HepG2 (cell line): ENCODE measurements at regions not wholly inside any gene's neighbourhood (a gene's known extent, or its start where the extent isn't known, plus 50 kb on each side); places are given as distances from the start of the nearest gene placed in this dataset.
A peak's percentile ranks its signal among the peaks of the same experiment; 100 is the strongest.

Source experiments
- ATAC-seq: fragments of 200-7000 bp; cut with Tn5 transposase; 3 replicates; pipeline ENCODE4 v1.9.1; 2020; ENCODE audit warnings: mild to moderate bottlenecking, moderate library complexity
- BruUV-seq: library from RNA; stranded (reverse); fragments of 400-500 nt; replicated peaks from 2 replicates; lab custom pipeline; 2021; lab: Mats Ljungman, UMichigan
- CTCF ChIA-PET: fragments of 300-600 bp; formaldehyde crosslinking; extraction: SDS; loops from one replicate; lab custom pipeline; 2021; ENCODE audit warnings: low total read pairs, inconsistent platforms, low intra/inter-chr PET ratio; lab: Yijun Ruan, JAX
- POLR2A ChIA-PET: fragments of 350-600 bp; sonication (Branson Sonifier 250); formaldehyde crosslinking; loops from one replicate; lab custom pipeline; 2020; ENCODE audit warnings: antibody characterized with exemption, inconsistent platforms; lab: Yijun Ruan, JAX
- DNase-seq: peaks from one replicate; pipeline ENCODE4 v3.0.0-alpha.2; 2015; ENCODE audit warnings: low spot score
- FAIRE-seq: peaks from 3 replicates; lab custom pipeline; 2011; peaks lifted over from hg19 to GRCh38; lab: Jason Lieb, UNC
- H2AFZ ChIP-seq: one replicate; pipeline ENCODE4 v1.6.1; 2011; ENCODE audit warnings: low read length, inconsistent platforms
- H3K27ac ChIP-seq: fragments of 300-600 bp; 3 replicates; pipeline ENCODE4 v1.8.0; 2011; ENCODE audit warnings: mixed run types, mild to moderate bottlenecking, mixed read lengths, low read length, inconsistent platforms; ENCODE audit not compliant: insufficient read depth; ENCODE audit errors: extremely low read length
- H3K27me3 ChIP-seq, 2 experiments: fragments of 200-600 bp in 1 of 2; 2 replicates in 1 of 2; 3 replicates in 1 of 2; pipeline versions ENCODE4 v1.6.0 to v1.8.0; 2011; ENCODE audit warnings: low read length in 2 of 2, mild to moderate bottlenecking in 2 of 2, moderate library complexity in 2 of 2, inconsistent platforms in 1 of 2; ENCODE audit not compliant: insufficient read depth in 2 of 2, control insufficient read depth in 1 of 2
- H3K36me3 ChIP-seq, 2 experiments: fragments of 200-600 bp in 1 of 2; replicated peaks in 1 of 2; 2 replicates in 1 of 2; 3 replicates in 1 of 2; pipeline versions ENCODE4 v1.5.1 to v1.8.0; 2011; ENCODE audit warnings: low read length in 2 of 2, inconsistent platforms in 1 of 2; ENCODE audit not compliant: insufficient read depth in 2 of 2, control insufficient read depth in 1 of 2
- H3K4me1 ChIP-seq: 2 replicates; pipeline ENCODE4 v1.5.1; 2012; ENCODE audit warnings: low read length, inconsistent platforms; ENCODE audit not compliant: insufficient read depth
- H3K4me2 ChIP-seq: 2 replicates; pipeline ENCODE4 v1.6.0; 2011; ENCODE audit warnings: low read depth, low read length, inconsistent platforms
- H3K4me3 ChIP-seq, 3 experiments: fragments of 200-600 bp in 1 of 3; sonication (generic), shearing (Covaris generic) in 1 of 3; replicated peaks in 1 of 3; 2 replicates each; pipeline ENCODE4 v1.5.1; 2011 to 2016; ENCODE audit warnings: low read length in 3 of 3, inconsistent platforms in 2 of 3, low read depth in 2 of 3, mild to moderate bottlenecking in 2 of 3, control low read depth in 1 of 3, mixed read lengths in 1 of 3; ENCODE audit not compliant: insufficient read depth in 1 of 3
- H3K79me2 ChIP-seq: one replicate; pipeline ENCODE4 v1.6.1; 2011; ENCODE audit warnings: low read length, inconsistent platforms; ENCODE audit not compliant: insufficient read depth
- H3K9ac ChIP-seq: 2 replicates; pipeline ENCODE4 v1.6.0; 2011; ENCODE audit warnings: mild to moderate bottlenecking, low read depth, low read length, inconsistent platforms; ENCODE audit not compliant: insufficient read depth
- H3K9me3 ChIP-seq: 2 replicates; pipeline ENCODE4 v1.5.1; 2012; ENCODE audit warnings: mild to moderate bottlenecking, low read length
- H4K20me1 ChIP-seq: 2 replicates; pipeline ENCODE4 v1.6.0; 2011; ENCODE audit warnings: inconsistent platforms, mild to moderate bottlenecking, low read length, moderate library complexity; ENCODE audit not compliant: insufficient read depth
- CREM ChIP-seq, 2 experiments: sonication (generic) in 1 of 2; formaldehyde crosslinking in 1 of 2; IDR thresholded peaks; 2 replicates each; pipeline versions ENCODE4 v1.4.0 to v1.6.1; 2016 to 2020; ENCODE audit warnings: antibody characterized with exemption in 1 of 2, mild to moderate bottlenecking in 1 of 2, missing genetic modification reagents in 1 of 2
- KDM3A ChIP-seq: IDR thresholded peaks from 2 replicates; pipeline ENCODE4 v1.6.1; 2018; ENCODE audit warnings: low read depth, missing compliant biosample characterization
- MAFK ChIP-seq, 2 experiments: IDR thresholded peaks in 1 of 2; conservative IDR thresholded peaks in 1 of 2; 2 replicates each; pipeline ENCODE4 v1.6.1; 2011; ENCODE audit warnings: improper control_type of control experiment in 2 of 2, low read length in 2 of 2
- MTF1 ChIP-seq: sonication (generic); formaldehyde crosslinking; IDR thresholded peaks from 2 replicates; pipeline ENCODE4 v1.5.0; 2020; ENCODE audit warnings: missing genetic modification reagents
- SIX4 ChIP-seq: sonication (generic); formaldehyde crosslinking; IDR thresholded peaks from 2 replicates; pipeline ENCODE4 v1.4.0; 2020; ENCODE audit warnings: missing genetic modification reagents
- STAG1 ChIP-seq: sonication (generic); formaldehyde crosslinking; IDR thresholded peaks from 2 replicates; pipeline ENCODE4 v1.4.0; 2020; ENCODE audit warnings: missing genetic modification reagents
- ZNF205 ChIP-seq: IDR thresholded peaks from 2 replicates; pipeline ENCODE4 v1.6.1; 2018; ENCODE audit warnings: missing biosample characterization, missing genetic modification reagents
- ZNF207 ChIP-seq: fragments of 450-650 bp; IDR thresholded peaks from 2 replicates; pipeline ENCODE4 v1.6.1; 2016; ENCODE audit warnings: antibody characterized with exemption, borderline replicate concordance
- ZNF513 ChIP-seq: sonication (generic); formaldehyde crosslinking; conservative IDR thresholded peaks from 2 replicates; pipeline ENCODE4 v1.5.0; 2020; ENCODE audit warnings: missing genetic modification reagents
- ZSCAN30 ChIP-seq: sonication (generic); formaldehyde crosslinking; IDR thresholded peaks from 2 replicates; pipeline ENCODE4 v1.5.0; 2020; ENCODE audit warnings: mild to moderate bottlenecking, missing genetic modification reagents
- WGBS: methylation state at CpG from one replicate; pipeline ENCODE4 v1.1.6; 2017; ENCODE audit warnings: low lambda C conversion rate; 5-methylcytosine and 5-hydroxymethylcytosine counted together
- in situ Hi-C: cut with HindIII; loops from 2 replicates; pipeline ENCODE4 v1.10.0; 2017; ENCODE audit warnings: low pct_unique_long_range_greater_than_20kb; ENCODE audit not compliant: extremely low pct_ligation_motif_present
- intact Hi-C: fragments of 100-400 bp; cut with micrococcal nuclease; formaldehyde crosslinking; loops from one replicate; pipeline ENCODE4 v1.10.0; 2022; ENCODE audit not compliant: unreplicated experiment
- TF ChIP-seq, protein P1 (sequence below): sonication (generic); formaldehyde crosslinking; IDR thresholded peaks from 2 replicates; pipeline ENCODE4 v1.5.1; 2020; ENCODE audit warnings: mild to moderate bottlenecking, missing genetic modification reagents, moderate library complexity
- TF ChIP-seq, protein P2 (sequence below): sonication (generic); formaldehyde crosslinking; IDR thresholded peaks from 2 replicates; pipeline ENCODE4 v1.5.0; 2020; ENCODE audit warnings: missing genetic modification reagents

- no TSS peak for BruUV-seq
- H3K79me2 ChIP-seq, result no peaks in the 10 kb centered on the region
- no peak overlapping the region for H3K27ac ChIP-seq
- ATAC-seq (no peak), DNase-seq (no peak), FAIRE-seq (no peak)
- intact Hi-C loops (no loop called here), in situ Hi-C loops (no loop called here)
- no peak overlapping the region for H3K9ac ChIP-seq
- 71% methylated on average over 1 of the region's 1 CpG for WGBS
- H3K4me2 ChIP-seq, result no peak overlapping the region
- no peaks in the 10 kb centered on the region for H3K36me3 ChIP-seq
- no peaks in the 10 kb centered on the region for H3K4me1 ChIP-seq
- POLR2A ChIA-PET, result no interaction called here
- no peaks in the 10 kb centered on the region; a peak in 1 of 5 replicates for H3K27me3 ChIP-seq
- CTCF ChIA-PET, result no interaction called here
- H2AFZ ChIP-seq, result no peak overlapping the region
- TF ChIP-seq, protein P1, sequence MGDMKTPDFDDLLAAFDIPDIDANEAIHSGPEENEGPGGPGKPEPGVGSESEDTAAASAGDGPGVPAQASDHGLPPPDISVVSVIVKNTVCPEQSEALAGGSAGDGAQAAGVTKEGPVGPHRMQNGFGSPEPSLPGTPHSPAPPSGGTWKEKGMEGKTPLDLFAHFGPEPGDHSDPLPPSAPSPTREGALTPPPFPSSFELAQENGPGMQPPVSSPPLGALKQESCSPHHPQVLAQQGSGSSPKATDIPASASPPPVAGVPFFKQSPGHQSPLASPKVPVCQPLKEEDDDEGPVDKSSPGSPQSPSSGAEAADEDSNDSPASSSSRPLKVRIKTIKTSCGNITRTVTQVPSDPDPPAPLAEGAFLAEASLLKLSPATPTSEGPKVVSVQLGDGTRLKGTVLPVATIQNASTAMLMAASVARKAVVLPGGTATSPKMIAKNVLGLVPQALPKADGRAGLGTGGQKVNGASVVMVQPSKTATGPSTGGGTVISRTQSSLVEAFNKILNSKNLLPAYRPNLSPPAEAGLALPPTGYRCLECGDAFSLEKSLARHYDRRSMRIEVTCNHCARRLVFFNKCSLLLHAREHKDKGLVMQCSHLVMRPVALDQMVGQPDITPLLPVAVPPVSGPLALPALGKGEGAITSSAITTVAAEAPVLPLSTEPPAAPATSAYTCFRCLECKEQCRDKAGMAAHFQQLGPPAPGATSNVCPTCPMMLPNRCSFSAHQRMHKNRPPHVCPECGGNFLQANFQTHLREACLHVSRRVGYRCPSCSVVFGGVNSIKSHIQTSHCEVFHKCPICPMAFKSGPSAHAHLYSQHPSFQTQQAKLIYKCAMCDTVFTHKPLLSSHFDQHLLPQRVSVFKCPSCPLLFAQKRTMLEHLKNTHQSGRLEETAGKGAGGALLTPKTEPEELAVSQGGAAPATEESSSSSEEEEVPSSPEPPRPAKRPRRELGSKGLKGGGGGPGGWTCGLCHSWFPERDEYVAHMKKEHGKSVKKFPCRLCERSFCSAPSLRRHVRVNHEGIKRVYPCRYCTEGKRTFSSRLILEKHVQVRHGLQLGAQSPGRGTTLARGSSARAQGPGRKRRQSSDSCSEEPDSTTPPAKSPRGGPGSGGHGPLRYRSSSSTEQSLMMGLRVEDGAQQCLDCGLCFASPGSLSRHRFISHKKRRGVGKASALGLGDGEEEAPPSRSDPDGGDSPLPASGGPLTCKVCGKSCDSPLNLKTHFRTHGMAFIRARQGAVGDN (CRISPR knock-in tag), result no peak
- peak in 1 of 2 experiments; percentile 23; a peak in 1 of 4 replicates for TF ChIP-seq MAFK (conservative IDR thresholded peaks at IDR 0.05 in 1 of 2, IDR thresholded peaks at IDR 0.05 in 1 of 2; ENCODE audit: low read length in 2 of 2)
- TF ChIP-seq, all 625 proteins: peak for 1
- H4K20me1 ChIP-seq, result no peaks in the 10 kb centered on the region
- H3K9me3 ChIP-seq, result no peaks in the 10 kb centered on the region
- H3K4me3 ChIP-seq, result no peak overlapping the region
These were observed 85.5 kb downstream of the CAPZA3 start for GRCh38 chr12:18823461-18823860.

GRCh38 chr12:18824287-18824686, 86.4 kb downstream of the CAPZA3 start:
- intact Hi-C loops, result no loop called here
- Histone ChIP-seq H3K4me2 (no peak overlapping the region), H4K20me1 (no peaks in the 10 kb centered on the region), H3K4me3 (no peak overlapping the region), H3K4me1 (no peaks in the 10 kb centered on the region), H3K79me2 (no peaks in the 10 kb centered on the region), H2AFZ (no peak overlapping the region), H3K36me3 (no peaks in the 10 kb centered on the region), H3K9ac (no peak overlapping the region), H3K27me3 (no peaks in the 10 kb centered on the region), H3K27ac (no peak overlapping the region), H3K9me3 (no peaks in the 10 kb centered on the region)
- ATAC-seq, result no peak
- DNase-seq, result no peak
- CTCF ChIA-PET, result no interaction called here
- POLR2A ChIA-PET, result no interaction called here
- no TSS peak for BruUV-seq
- WGBS, result 63% methylated on average over 11 of the region's 11 CpGs
- FAIRE-seq, result no peak
- in situ Hi-C loops, result no loop called here
- TF ChIP-seq MTF1 (CRISPR knock-in tag), result no peak
- TF ChIP-seq ZNF205 (CRISPR knock-in tag), result no peak
- TF ChIP-seq ZNF207, result no peak
- TF ChIP-seq, protein P2, sequence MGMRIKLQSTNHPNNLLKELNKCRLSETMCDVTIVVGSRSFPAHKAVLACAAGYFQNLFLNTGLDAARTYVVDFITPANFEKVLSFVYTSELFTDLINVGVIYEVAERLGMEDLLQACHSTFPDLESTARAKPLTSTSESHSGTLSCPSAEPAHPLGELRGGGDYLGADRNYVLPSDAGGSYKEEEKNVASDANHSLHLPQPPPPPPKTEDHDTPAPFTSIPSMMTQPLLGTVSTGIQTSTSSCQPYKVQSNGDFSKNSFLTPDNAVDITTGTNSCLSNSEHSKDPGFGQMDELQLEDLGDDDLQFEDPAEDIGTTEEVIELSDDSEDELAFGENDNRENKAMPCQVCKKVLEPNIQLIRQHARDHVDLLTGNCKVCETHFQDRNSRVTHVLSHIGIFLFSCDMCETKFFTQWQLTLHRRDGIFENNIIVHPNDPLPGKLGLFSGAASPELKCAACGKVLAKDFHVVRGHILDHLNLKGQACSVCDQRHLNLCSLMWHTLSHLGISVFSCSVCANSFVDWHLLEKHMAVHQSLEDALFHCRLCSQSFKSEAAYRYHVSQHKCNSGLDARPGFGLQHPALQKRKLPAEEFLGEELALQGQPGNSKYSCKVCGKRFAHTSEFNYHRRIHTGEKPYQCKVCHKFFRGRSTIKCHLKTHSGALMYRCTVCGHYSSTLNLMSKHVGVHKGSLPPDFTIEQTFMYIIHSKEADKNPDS (CRISPR knock-in tag), result no peak
- TF ChIP-seq SIX4 (CRISPR knock-in tag), result no peak
- TF ChIP-seq ZNF513, result no peak
- no peak for TF ChIP-seq CREM (IDR thresholded peaks at IDR 0.05)
- no peak for TF ChIP-seq CREM (CRISPR knock-in tag; IDR thresholded peaks at IDR 0.05)
- no peak for TF ChIP-seq STAG1 (CRISPR knock-in tag)
- no peak for TF ChIP-seq KDM3A (CRISPR knock-in tag)
- TF ChIP-seq ZSCAN30 (CRISPR knock-in tag), result no peak
